ENCODE measurements at regions not wholly inside any gene's neighbourhood (a gene's known extent, or its start where the extent isn't known, plus 50 kb on each side); places are given as distances from the start of the nearest gene placed in this dataset.

- Histone ChIP-seq H4K20me1 (ENCODE audit: control insufficient read depth, extremely low read depth, insufficient read depth, low read length) (no peaks in the 10 kb centered on the region), H3K79me2 (ENCODE audit: control insufficient read depth, insufficient read depth, low read length) (no peaks in the 10 kb centered on the region), H3K9ac (ENCODE audit: control insufficient read depth, extremely low read depth, insufficient read depth, low read length) (no peak overlapping the region), H3K36me3 (ENCODE audit: control insufficient read depth in 2 of 2, extremely low read depth in 1 of 2, insufficient read depth in 2 of 2, low read length in 2 of 2) (no peaks in the 10 kb centered on the region), H3K4me1 (ENCODE audit: control insufficient read depth, extremely low read depth, insufficient read depth, low read length) (no peaks in the 10 kb centered on the region), H3K9me3 (ENCODE audit: control insufficient read depth, low read depth, low read length) (no peaks in the 10 kb centered on the region), H3K4me3 (ENCODE audit: control insufficient read depth in 2 of 3, extremely low read depth in 1 of 3, insufficient read depth in 2 of 3, low read depth in 1 of 3, low read length in 3 of 3) (no peak overlapping the region), H3K4me2 (ENCODE audit: control insufficient read depth, extremely low read depth, insufficient read depth, low read depth, low read length) (no peak overlapping the region), H3K27ac (ENCODE audit: control insufficient read depth, insufficient read depth, low read length) (no peak overlapping the region), H2AFZ (ENCODE audit: control insufficient read depth, low read length) (no peak overlapping the region), H3K27me3 (ENCODE audit: control insufficient read depth, extremely low read depth, insufficient read depth, low read length) (no peaks in the 10 kb centered on the region), H3K9me1 (ENCODE audit: control insufficient read depth, extremely low read depth, insufficient read depth, low read length) (no peaks in the 10 kb centered on the region)
- TF ChIP-seq CTCF (optimal IDR thresholded peaks at IDR 0.05 in 1 of 3, IDR thresholded peaks at IDR 0.05 in 1 of 3, conservative IDR thresholded peaks at IDR 0.05 in 1 of 3; ENCODE audit: extremely low read depth in 1 of 3, insufficient read depth in 2 of 3, low read length in 3 of 3) (no peak), EZH2 (IDR thresholded peaks at IDR 0.05; ENCODE audit: low read length) (no peak)
- dilution Hi-C loops (cut with MboI; ENCODE audit: extremely low pct_ligation_motif_present, low sequenced_read_pairs), result no loop called here
- FAIRE-seq (no peak), DNase-seq (ENCODE audit: low read depth, low spot score) (no peak)
Observed at GRCh38 chrX:124737771-124738170, 391.4 kb downstream of the SH2D1A start.

- Histone ChIP-seq H2AFZ (ENCODE audit: control insufficient read depth, low read length) (no peak overlapping the region), H3K36me3 (ENCODE audit: control insufficient read depth in 2 of 2, extremely low read depth in 1 of 2, insufficient read depth in 2 of 2, low read length in 2 of 2) (no peaks in the 10 kb centered on the region), H3K9ac (ENCODE audit: control insufficient read depth, extremely low read depth, insufficient read depth, low read length) (no peak overlapping the region), H3K9me3 (ENCODE audit: control insufficient read depth, low read depth, low read length) (no peaks in the 10 kb centered on the region), H3K27ac (ENCODE audit: control insufficient read depth, insufficient read depth, low read length) (no peak overlapping the region), H4K20me1 (ENCODE audit: control insufficient read depth, extremely low read depth, insufficient read depth, low read length) (no peaks in the 10 kb centered on the region), H3K9me1 (ENCODE audit: control insufficient read depth, extremely low read depth, insufficient read depth, low read length) (no peaks in the 10 kb centered on the region), H3K4me3 (ENCODE audit: control insufficient read depth in 2 of 3, extremely low read depth in 1 of 3, insufficient read depth in 2 of 3, low read depth in 1 of 3, low read length in 3 of 3) (no peak overlapping the region), H3K27me3 (ENCODE audit: control insufficient read depth, extremely low read depth, insufficient read depth, low read length) (no peaks in the 10 kb centered on the region), H3K4me2 (ENCODE audit: control insufficient read depth, extremely low read depth, insufficient read depth, low read depth, low read length) (no peak overlapping the region), H3K79me2 (ENCODE audit: control insufficient read depth, insufficient read depth, low read length) (no peaks in the 10 kb centered on the region), H3K4me1 (ENCODE audit: control insufficient read depth, extremely low read depth, insufficient read depth, low read length) (no peaks in the 10 kb centered on the region)
- no peak for DNase-seq (ENCODE audit: low read depth, low spot score)
- FAIRE-seq, result no peak
- dilution Hi-C loops (cut with MboI; ENCODE audit: extremely low pct_ligation_motif_present, low sequenced_read_pairs), result no loop called here
- TF ChIP-seq CTCF (optimal IDR thresholded peaks at IDR 0.05 in 1 of 3, IDR thresholded peaks at IDR 0.05 in 1 of 3, conservative IDR thresholded peaks at IDR 0.05 in 1 of 3; ENCODE audit: extremely low read depth in 1 of 3, insufficient read depth in 2 of 3, low read length in 3 of 3), result no peak
- no peak for TF ChIP-seq EZH2 (IDR thresholded peaks at IDR 0.05; ENCODE audit: low read length)
Observed at GRCh38 chrX:124747295-124747694, 400.9 kb downstream of the SH2D1A start.
